CD4-positive, alpha-beta T cell (primary cell): ENCODE measurements at regions not wholly inside any gene's neighbourhood (a gene's known extent, or its start where the extent isn't known, plus 50 kb on each side); places are given as distances from the start of the nearest gene placed in this dataset.
"Not testable (repeated sequence)": the region's sequence is repeated elsewhere in the genome, so short reads cannot be mapped to it uniquely, and the experiment has no call there.

Experiments
- ATAC-seq: fragments of 200-7000 bp; cut with Tn5 transposase; one replicate; pipeline ENCODE4 v1.10.0; 2022; ENCODE audit warnings: mild to moderate bottlenecking; ENCODE audit not compliant: poor library complexity
- CTCF ChIA-PET: fragments of 350-600 bp; sonication (Branson Sonifier 250); formaldehyde crosslinking; loops from one replicate; lab custom pipeline; 2021; ENCODE audit warnings: antibody characterized with exemption, inconsistent platforms; lab: Charles Lee
- POLR2A ChIA-PET: fragments of 350-600 bp; sonication (Branson Sonifier 250); formaldehyde crosslinking; loops from one replicate; lab custom pipeline; 2021; ENCODE audit warnings: antibody characterized with exemption, inconsistent platforms; lab: Charles Lee
- DNase-seq, 14 experiments: peaks; one replicate each; pipeline ENCODE4 v3.0.0-alpha.2; 2013 to 2020; ENCODE audit warnings: mixed read lengths in 2 of 14
- H3K27ac ChIP-seq, 2 donors: one replicate each; pipeline versions ENCODE4 v1.5.1 to v1.7.0; 2013; ENCODE audit warnings: low read length in 2 of 2, low read depth in 1 of 2, mild to moderate bottlenecking in 1 of 2
- H3K27me3 ChIP-seq, 2 experiments: 1 replicate in 1 of 2; 2 replicates in 1 of 2; pipeline versions ENCODE4 v1.6.1 to v1.7.0; 2013; ENCODE audit warnings: low read length in 2 of 2, control low read depth in 1 of 2, mild to moderate bottlenecking in 1 of 2, moderate library complexity in 1 of 2; ENCODE audit not compliant: insufficient read depth in 2 of 2, control insufficient read depth in 1 of 2
- H3K36me3 ChIP-seq: one replicate; pipeline ENCODE4 v1.6.1; 2013; ENCODE audit warnings: low read length, control low read depth; ENCODE audit not compliant: insufficient read depth
- H3K4me1 ChIP-seq: one replicate; pipeline ENCODE4 v1.6.1; 2013; ENCODE audit warnings: low read length, control low read depth; ENCODE audit not compliant: insufficient read depth
- H3K4me3 ChIP-seq: one replicate; pipeline ENCODE4 v1.5.1; 2013; ENCODE audit warnings: mild to moderate bottlenecking, low read length, moderate library complexity
- H3K9me3 ChIP-seq, 2 experiments: 1 replicate in 1 of 2; 2 replicates in 1 of 2; pipeline versions ENCODE4 v1.6.1 to v1.7.0; 2013; ENCODE audit warnings: low read length in 2 of 2, mild to moderate bottlenecking in 2 of 2, control low read depth in 1 of 2, moderate library complexity in 1 of 2; ENCODE audit not compliant: control insufficient read depth in 1 of 2, insufficient read depth in 1 of 2
- H3K27ac Mint-ChIP-seq: one replicate; pipeline ENCODE4 v1.8.0; 2020; ENCODE audit warnings: mixed read lengths
- H3K27me3 Mint-ChIP-seq: one replicate; pipeline ENCODE4 v1.8.0; 2021; ENCODE audit warnings: mixed read lengths
- H3K36me3 Mint-ChIP-seq: one replicate; pipeline ENCODE4 v1.8.0; 2021; ENCODE audit warnings: low read depth, mixed read lengths
- H3K4me1 Mint-ChIP-seq: one replicate; pipeline ENCODE4 v1.8.0; 2021; ENCODE audit warnings: low read depth, mixed read lengths
- H3K4me3 Mint-ChIP-seq: one replicate; pipeline ENCODE4 v1.8.0; 2020; ENCODE audit warnings: mild to moderate bottlenecking, mixed read lengths
- H3K9me3 Mint-ChIP-seq: one replicate; pipeline ENCODE4 v1.8.0; 2020; ENCODE audit warnings: mixed read lengths
- CTCF ChIP-seq: fragments of 200-600 bp; IDR thresholded peaks from one replicate; pipeline ENCODE4 v1.8.0; 2022; ENCODE audit warnings: antibody characterized with exemption, mild to moderate bottlenecking
- intact Hi-C, 2 experiments: fragments of 100-400 bp; cut with DNase I in 1 of 2; cut with micrococcal nuclease in 1 of 2; formaldehyde crosslinking; loops; one replicate each; pipeline versions ENCODE4 v1.15.1 to v1.9.0; 2023 to 2025; cut with DNase I, micrococcal nuclease

- CTCF ChIA-PET = no interaction called here
- H3K4me3 Mint-ChIP-seq = no peak overlapping the region
- H3K4me1 Mint-ChIP-seq = no peaks in the 10 kb centered on the region
- intact Hi-C loops = no loop called here
- peaks cover 8% of the 10 kb centered on the region for H3K27me3 Mint-ChIP-seq
- DNase-seq (no peak), ATAC-seq (no peak)
- H3K9me3 Mint-ChIP-seq = no peaks in the 10 kb centered on the region
- no peak overlapping the region for H3K27ac Mint-ChIP-seq
- no peaks in the 10 kb centered on the region for H3K4me1 ChIP-seq
- H3K27ac ChIP-seq = no peak overlapping the region
- no peaks in the 10 kb centered on the region for H3K27me3 ChIP-seq
- POLR2A ChIA-PET = no interaction called here
- no peaks in the 10 kb centered on the region for H3K36me3 Mint-ChIP-seq
- peaks cover 0 to 35% of the 10 kb centered on the region in 2 experiments for H3K9me3 ChIP-seq
- TF ChIP-seq CTCF = no peak
- H3K4me3 ChIP-seq = no peak overlapping the region
- H3K36me3 ChIP-seq = no peaks in the 10 kb centered on the region
Measured at GRCh38 chr1:4486408-4487120, 167.8 kb upstream of the AJAP1 start.

GRCh38 chr1:4488018-4488417 lies 166.4 kb upstream of the AJAP1 start:
- CTCF ChIA-PET = no interaction called here
- no peak for DNase-seq
- TF ChIP-seq CTCF = no peak

GRCh38 chr1:4489486-4489885 lies 164.9 kb upstream of the AJAP1 start:
- H3K36me3 ChIP-seq = no peaks in the 10 kb centered on the region
- Mint-ChIP-seq H3K27me3 (peaks cover 18% of the 10 kb centered on the region), H3K36me3 (no peaks in the 10 kb centered on the region), H3K4me1 (no peaks in the 10 kb centered on the region), H3K9me3 (no peaks in the 10 kb centered on the region), H3K4me3 (no peak overlapping the region), H3K27ac (no peak overlapping the region)
- no peak for ATAC-seq
- CTCF ChIA-PET = no interaction called here
- H3K27me3 ChIP-seq = no peaks in the 10 kb centered on the region
- no peak overlapping the region for H3K4me3 ChIP-seq
- peaks cover 0 to 27% of the 10 kb centered on the region in 2 experiments for H3K9me3 ChIP-seq
- DNase-seq = no peak
- POLR2A ChIA-PET = no interaction called here
- H3K4me1 ChIP-seq = no peaks in the 10 kb centered on the region
- no peak for TF ChIP-seq CTCF
- H3K27ac ChIP-seq = no peak overlapping the region
- intact Hi-C loops = no loop called here

More at GRCh38 chr1:4488018-4488417, 166.4 kb upstream of the AJAP1 start:
- Mint-ChIP-seq H3K27me3 (peaks cover 9% of the 10 kb centered on the region), H3K36me3 (no peaks in the 10 kb centered on the region), H3K27ac (no peak overlapping the region), H3K9me3 (no peaks in the 10 kb centered on the region), H3K4me1 (no peaks in the 10 kb centered on the region), H3K4me3 (no peak overlapping the region)
- POLR2A ChIA-PET = no interaction called here
- no peaks in the 10 kb centered on the region for H3K36me3 ChIP-seq
- no peak overlapping the region for H3K27ac ChIP-seq
- ATAC-seq = no peak
- H3K4me1 ChIP-seq = no peaks in the 10 kb centered on the region
- no peaks in the 10 kb centered on the region for H3K27me3 ChIP-seq
- H3K4me3 ChIP-seq = no peak overlapping the region
- intact Hi-C loops = no loop called here
- peaks cover 0 to 27% of the 10 kb centered on the region in 2 experiments for H3K9me3 ChIP-seq

GRCh38 chr1:4489992-4490391 lies 164.4 kb upstream of the AJAP1 start:
- H3K36me3 ChIP-seq, H3K9me3 Mint-ChIP-seq, H3K4me1 ChIP-seq, ATAC-seq, H3K4me1 Mint-ChIP-seq, H3K4me3 Mint-ChIP-seq, H3K36me3 Mint-ChIP-seq, H3K27me3 ChIP-seq, intact Hi-C loops, H3K27ac Mint-ChIP-seq, H3K27ac ChIP-seq, POLR2A ChIA-PET, DNase-seq, H3K4me3 ChIP-seq, CTCF ChIA-PET: not testable (repeated sequence)
- H3K9me3 ChIP-seq = peaks cover 0 to 29% of the 10 kb centered on the region in 2 experiments
- peaks cover 18% of the 10 kb centered on the region for H3K27me3 Mint-ChIP-seq
